DMS79 (cell line): ENCODE measurements at regions not wholly inside any gene's neighbourhood (a gene's known extent, or its start where the extent isn't known, plus 50 kb on each side); places are given as distances from the start of the nearest gene placed in this dataset.

Experiments used
- DNase-seq: peaks from one replicate; lab custom pipeline; 2025; lab: John Stamatoyannopoulos, UW

DNA sequence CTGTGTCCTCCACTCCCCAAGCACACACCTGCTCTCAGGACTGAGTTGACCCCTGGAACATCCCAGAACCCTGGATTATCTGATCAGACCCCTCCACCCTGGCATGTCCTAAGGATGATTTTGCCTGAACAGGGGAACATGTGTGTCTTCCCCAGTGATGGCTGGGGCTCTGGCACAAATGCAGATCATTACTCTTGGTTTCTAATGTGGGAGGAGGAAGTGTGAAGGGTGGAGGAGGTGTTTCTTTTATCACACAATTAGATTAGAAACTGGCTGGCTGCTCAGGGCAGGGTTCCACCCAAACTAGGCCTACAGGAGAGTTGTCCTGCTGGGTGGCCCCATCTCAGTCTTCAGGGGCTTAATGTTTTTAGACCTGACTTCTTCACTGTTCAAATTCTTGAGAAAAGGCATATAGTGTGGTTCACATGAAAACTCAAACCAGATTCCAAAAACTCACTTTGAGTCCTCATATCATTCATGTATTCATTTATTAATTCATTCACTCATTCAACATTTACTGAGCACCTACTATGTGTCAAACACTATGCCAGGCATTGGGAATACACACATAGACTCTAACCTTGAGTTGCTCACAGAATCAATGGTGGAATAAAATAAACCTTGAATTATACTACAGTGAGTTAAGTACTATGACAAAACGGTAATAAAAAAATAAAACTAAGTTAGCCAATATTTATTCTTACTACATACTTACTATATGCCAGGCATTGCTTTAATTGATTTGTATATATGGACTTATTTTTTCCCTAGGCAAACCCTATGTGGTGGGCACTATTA lies 221.8 kb upstream of the JUN start:
- DNase-seq, result no peak

DNA sequence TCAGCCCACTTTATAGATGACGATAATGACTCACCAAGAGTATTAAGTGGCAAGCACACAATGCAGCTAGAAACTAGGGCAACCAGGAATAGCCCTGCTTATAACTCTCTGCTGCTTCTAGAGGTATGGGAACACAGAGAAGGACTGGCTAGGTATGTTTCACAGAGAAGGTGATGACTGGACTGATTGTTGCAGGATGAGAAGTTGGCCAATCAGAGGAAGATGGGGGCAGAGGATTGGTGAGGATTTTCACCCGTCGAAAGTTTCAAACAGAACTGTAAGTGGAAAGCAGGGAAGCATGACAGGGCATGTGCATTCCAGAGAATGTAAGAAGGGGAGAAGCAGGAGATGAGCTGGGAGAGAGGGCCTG lies 222.4 kb upstream of the JUN start:
- DNase-seq, result no peak

GRCh38 chr1:59006932-59007331 lies 223.1 kb upstream of the JUN start:
- DNase-seq, result no peak

GRCh38 chr1:59007429-59007819 lies 223.6 kb upstream of the JUN start:
- DNase-seq, result no peak

DNA sequence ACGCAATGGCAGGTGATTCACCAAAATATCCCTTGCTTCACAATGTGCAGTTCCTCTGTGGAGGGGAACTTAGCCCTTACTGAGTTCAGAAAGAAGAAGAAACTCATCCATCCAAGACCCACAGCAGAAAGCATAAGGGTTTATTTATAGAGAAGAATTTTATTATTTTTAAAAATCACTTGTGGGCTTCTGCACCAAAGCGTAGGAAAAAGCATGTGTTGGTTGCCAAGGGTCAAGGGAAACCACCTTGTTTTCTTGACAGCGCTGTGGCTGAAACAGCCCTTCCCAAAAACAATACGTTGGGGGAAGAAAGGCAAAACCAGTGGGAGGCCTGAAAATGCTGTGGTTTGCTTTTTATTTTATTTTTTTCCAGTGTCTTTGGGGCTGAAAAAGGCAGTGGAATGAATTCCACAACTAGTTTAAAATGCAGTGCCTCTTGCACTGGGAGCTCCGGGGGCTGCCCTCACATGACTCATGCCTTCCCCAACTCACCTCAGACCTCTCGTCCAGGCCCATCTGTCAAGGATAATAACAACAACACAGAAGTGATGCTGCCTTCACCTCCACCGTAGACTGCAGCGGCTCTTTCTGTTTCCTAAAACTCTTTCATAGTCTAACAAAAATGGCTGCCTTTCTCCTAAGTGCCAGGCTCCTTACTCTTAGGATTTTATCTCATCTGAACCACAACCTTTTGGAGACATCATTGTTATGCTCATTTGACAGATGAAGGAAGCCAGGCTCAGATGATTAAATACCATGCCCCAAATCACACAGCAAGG lies 224.2 kb upstream of the JUN start:
- no peak for DNase-seq

- no peak for DNase-seq
These were observed 224.9 kb upstream of the JUN start for GRCh38 chr1:59008599-59009347.

DNA sequence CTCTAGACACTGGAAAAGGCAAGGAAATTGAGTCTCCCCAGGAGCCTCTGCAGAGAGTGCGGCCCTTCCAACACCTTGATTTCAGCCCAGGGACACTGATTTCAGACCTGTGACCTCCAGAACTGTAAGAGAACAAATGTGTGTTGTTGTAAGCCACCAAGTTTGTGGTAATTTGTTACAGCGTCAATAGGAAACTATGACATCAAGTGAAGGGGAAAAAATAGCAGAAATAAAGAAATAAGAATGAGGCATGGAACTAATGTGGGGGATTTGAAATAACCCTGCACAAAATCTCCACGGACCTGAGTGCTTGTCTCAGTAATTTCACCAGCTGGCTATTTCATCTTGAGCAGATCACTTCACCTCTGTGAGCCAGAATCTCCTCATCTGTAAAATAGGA lies 227.8 kb upstream of the JUN start:
- DNase-seq, result no peak

DNA sequence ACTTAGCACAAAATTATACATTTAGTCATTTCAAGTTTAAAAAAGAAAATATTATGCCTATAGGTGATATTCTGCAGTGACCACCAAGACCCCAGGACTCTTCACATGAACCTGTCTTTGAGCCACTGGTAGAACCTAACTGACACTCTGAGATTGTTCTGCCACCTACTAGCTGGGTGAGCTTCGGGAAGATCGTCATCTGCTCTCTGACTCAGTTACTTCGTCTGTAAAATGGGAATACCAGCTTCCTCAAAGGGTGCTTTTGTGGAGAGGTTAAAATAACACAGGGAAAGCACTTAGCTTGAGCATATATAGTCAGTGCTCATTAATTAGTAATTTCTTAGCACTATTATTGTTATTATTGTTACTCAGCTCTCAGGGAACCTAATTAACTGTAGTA lies 228.5 kb upstream of the JUN start:
- no peak for DNase-seq

DNA sequence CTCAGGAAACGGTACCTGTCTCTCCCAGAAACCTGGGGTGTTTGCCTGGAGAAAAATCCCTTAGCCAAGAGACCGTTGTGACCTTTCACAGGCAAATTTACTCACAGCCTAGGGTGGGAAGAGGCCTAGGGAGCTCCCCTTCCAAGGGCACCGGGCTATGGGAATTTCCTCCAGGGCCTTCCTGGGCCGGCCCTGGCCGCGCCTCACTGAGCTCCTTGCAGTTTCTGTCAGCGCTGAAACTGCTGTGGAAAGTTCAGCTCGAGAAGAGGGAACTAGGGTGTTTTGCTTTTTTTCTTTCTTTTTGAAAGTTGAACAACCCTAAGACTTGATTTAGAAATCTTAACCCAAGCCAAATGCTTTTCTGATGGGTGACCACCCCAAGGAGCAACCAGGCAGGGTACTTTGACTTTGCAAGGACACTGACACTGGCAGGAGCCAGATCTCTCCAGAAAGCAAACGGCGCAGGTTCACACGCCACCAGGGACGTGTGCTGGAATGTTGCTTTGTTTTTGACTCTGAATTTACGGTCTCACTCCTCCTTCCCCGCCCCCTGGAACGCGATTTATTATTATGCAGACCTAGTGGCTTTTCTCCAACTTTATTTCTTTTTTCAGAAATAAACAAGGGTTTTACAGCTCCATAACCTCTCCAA lies 229.6 kb upstream of the JUN start:
- DNase-seq, result no peak

DNA sequence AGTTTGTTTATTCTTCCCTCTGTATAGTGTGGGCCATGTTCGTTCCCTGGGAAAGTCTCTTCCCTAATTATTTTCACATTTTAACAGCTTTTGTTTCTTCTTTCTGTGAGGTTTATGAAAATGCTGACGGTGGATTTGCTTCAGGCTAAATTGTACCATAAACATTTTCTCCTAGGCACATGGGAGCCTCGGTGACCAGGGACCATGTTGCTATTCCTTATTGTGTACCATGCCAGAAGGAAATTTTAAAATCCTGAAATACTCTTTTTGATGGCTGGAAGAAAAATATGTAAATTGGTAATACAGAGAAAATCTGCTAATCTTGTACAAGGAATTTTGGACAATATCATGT lies 230.1 kb upstream of the JUN start:
- DNase-seq, result no peak

DNA sequence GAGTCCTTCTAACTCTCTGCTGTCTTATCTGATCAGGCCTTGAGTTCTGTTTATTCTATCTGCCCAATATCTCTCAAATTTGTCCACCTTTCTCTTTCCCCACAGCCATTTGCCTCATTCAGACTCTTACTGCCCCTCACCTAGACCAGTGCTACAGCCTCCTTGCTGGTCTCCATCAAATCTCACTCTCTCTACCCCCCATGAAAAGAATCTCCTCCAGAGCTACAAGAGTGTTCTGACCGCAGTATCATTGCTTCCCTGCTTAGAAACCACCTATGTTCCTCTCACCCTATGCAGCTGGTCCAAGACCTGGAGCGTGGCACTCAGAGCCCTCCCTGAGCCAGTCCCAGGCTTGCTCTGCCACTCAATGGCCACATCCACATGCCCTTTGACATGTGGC lies 231.0 kb upstream of the JUN start:
- no peak for DNase-seq

GRCh38 chr1:59015708-59016107 lies 231.9 kb upstream of the JUN start:
- no peak for DNase-seq

DNA sequence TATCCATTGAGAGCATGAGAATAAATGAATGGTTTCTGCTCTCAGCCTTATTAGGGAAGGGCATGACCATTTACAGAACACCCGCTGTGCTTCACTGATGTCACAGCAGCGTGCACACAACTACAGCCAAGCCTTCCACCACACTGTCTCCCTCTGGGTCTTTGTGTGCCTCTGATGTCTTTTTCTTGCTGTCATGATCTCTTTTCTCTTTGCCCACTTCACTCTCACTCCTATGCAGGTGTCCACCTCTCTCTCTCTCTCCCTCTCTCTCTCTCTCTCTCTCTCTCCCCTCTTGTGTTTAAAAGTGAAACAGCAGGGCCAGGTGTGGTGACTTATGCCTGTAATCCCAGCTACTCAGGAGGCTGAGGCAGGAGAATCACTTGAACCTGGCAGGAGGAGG lies 232.5 kb upstream of the JUN start:
- no peak for DNase-seq

- no peak for DNase-seq
These were observed 233.8 kb upstream of the JUN start for GRCh38 chr1:59017501-59018231.

- DNase-seq, result no peak
These were observed 234.6 kb upstream of the JUN start for GRCh38 chr1:59018446-59018845.

DNA sequence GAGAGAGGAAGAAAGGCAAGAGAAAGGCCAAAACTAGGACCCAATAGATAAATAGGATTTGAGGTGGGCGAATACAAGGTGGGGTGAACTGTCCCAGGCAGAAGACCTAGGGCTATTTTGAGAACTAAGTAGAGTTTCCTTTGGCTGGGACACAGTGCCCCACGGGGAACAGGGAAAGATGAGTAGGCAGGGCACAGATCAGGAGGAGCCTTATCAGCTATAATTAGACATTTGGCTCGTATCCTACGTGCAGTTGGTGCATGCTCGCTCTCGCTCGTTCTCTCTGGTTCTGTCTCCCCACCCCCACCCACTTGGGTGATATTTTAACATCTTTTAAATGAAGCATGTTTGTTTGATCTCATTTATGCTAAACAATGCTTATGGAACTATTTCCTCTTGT lies 235.0 kb upstream of the JUN start:
- no peak for DNase-seq

DNA sequence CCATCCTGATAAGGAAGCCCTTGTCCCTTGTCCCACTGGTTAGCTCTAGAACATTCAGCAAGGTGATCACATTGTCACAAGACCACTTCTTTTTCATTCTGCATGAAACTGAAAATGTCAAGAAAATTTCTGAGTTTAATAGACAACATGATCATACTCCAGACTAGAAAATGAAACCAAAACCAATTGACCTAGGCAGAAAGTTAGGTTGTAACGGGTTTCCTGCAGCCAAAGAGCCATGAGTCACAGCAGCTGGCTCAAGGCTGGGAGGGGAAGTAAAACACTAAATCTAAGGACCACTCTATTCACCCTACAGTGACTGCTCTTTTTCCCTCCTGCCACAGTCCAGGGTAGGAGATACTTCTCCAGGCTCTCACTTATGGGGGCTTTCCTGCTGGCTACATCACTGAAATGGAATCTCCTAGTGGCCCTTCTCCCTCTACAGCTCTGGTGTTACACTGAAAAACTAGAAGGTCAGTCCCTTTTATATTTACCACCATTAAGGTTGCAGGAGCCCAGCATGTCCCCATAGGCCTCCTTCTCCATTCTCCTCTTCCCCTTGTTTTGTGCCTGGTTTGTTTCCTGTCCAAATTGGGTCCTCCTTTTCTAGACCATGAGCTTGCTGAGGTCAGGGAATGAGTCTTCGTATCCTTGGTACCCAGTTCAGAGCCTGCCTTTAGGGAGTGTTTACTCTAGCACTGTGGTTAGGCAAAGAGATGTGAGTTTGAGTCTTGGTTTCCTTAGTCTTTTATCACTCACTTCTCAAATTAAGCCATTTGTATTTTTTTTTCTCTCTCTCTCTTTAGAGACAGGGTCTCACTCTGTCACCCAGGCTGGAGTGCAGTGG lies 236.5 kb upstream of the JUN start:
- DNase-seq, result no peak

GRCh38 chr1:59022199-59022598 lies 238.4 kb upstream of the JUN start:
- no peak for DNase-seq

- DNase-seq, result no peak
These were observed 239.0 kb upstream of the JUN start for GRCh38 chr1:59022799-59023198.

DNA sequence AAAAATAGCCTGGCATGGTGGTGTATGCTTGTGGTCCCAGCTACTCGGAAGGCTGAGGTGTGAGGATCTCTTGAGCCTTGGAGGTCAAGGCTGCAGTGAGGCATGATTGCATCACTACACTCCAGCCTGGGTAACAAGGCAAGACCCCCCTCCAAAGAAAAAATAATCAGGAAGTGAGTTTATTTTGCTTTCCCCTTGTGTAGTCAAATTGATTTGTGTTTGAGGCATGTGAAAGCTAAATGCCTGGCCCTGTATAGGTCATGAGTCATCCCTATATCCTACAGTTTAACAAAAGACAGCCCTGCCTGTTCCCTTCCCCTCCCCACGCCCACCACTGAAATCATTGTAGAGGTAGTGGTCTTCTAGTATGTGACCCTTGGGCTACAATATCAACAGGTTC lies 241.4 kb upstream of the JUN start:
- DNase-seq, result no peak

GRCh38 chr1:59025898-59026426 lies 242.1 kb upstream of the JUN start:
- DNase-seq, result peak; percentile 82
